GM12864 (cell line): ENCODE measurements at regions not wholly inside any gene's neighbourhood (a gene's known extent, or its start where the extent isn't known, plus 50 kb on each side); places are given as distances from the start of the nearest gene placed in this dataset.

ENCODE experiments used
- DNase-seq: peaks from one replicate; pipeline ENCODE4 v3.0.0-alpha.2; 2011; ENCODE audit warnings: low read depth
- H3K4me3 ChIP-seq: 2 replicates; pipeline ENCODE4 v1.5.1; 2011; ENCODE audit warnings: mild to moderate bottlenecking, low read depth, low read length, control low read depth
- TF ChIP-seq, protein P1 (sequence below): IDR thresholded peaks from 2 replicates; pipeline ENCODE4 v1.5.1; 2011; ENCODE audit warnings: low read depth, mild to moderate bottlenecking, moderate library complexity, low read length, control low read depth, inconsistent platforms; ENCODE audit errors: missing control alignments

GRCh38 chr6:71478834-71479541, 190.4 kb downstream of the OGFRL1 start:
- H3K4me3 ChIP-seq, result no peak overlapping the region
- no peak for DNase-seq
- TF ChIP-seq, protein P1, sequence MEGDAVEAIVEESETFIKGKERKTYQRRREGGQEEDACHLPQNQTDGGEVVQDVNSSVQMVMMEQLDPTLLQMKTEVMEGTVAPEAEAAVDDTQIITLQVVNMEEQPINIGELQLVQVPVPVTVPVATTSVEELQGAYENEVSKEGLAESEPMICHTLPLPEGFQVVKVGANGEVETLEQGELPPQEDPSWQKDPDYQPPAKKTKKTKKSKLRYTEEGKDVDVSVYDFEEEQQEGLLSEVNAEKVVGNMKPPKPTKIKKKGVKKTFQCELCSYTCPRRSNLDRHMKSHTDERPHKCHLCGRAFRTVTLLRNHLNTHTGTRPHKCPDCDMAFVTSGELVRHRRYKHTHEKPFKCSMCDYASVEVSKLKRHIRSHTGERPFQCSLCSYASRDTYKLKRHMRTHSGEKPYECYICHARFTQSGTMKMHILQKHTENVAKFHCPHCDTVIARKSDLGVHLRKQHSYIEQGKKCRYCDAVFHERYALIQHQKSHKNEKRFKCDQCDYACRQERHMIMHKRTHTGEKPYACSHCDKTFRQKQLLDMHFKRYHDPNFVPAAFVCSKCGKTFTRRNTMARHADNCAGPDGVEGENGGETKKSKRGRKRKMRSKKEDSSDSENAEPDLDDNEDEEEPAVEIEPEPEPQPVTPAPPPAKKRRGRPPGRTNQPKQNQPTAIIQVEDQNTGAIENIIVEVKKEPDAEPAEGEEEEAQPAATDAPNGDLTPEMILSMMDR, result no peak

DNA sequence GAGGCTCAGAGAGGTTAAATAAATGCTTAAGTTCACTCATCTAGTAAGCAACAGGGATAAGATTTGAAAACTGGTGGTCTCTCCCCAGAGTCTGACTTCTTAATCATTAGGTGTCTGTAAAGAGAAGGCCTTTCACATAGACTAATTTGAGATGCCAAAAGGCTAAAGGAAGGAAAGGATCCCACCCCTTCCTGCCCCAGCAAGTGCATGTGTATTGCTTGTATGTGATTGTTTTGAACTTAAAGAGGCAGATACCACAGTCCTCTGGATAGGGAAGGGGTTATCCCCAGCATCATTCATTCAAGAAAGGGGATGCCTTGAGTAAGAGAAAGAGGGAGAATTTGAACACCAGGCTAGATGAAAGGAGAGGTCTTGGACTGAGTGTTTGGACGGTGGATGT, 192.0 kb downstream of the OGFRL1 start:
- H3K4me3 ChIP-seq, result no peak overlapping the region
- DNase-seq, result no peak
- TF ChIP-seq, protein P1, result no peak

GRCh38 chr6:71481011-71481410, 192.4 kb downstream of the OGFRL1 start:
- no peak for DNase-seq
- H3K4me3 ChIP-seq, result no peak overlapping the region
- TF ChIP-seq, protein P1, result no peak

GRCh38 chr6:71481801-71482200, 193.2 kb downstream of the OGFRL1 start:
- TF ChIP-seq, protein P1, result no peak
- no peak overlapping the region for H3K4me3 ChIP-seq
- no peak for DNase-seq

DNA sequence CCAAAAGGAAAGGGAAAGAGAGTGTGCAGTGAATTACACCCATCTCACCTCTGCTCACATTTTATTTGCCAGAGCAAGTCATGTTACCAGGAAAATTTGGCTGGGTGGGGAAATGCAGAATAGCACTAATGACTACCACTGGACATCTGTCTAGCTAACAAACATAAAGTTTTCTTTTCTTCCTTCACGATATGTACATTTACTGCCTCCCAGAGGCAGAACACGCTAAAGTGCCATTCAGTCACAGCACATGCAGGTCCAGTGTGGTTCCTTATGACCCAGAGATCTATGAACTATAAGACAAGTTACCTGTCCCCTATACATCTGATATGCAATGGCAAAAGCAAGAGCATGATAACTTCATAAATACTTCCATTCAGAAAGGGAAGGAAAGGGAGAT, 194.1 kb downstream of the OGFRL1 start:
- TF ChIP-seq, protein P1, result no peak

GRCh38 chr6:71486461-71486860, 197.8 kb downstream of the OGFRL1 start:
- no peak overlapping the region for H3K4me3 ChIP-seq
- TF ChIP-seq, protein P1, result no peak
- DNase-seq, result no peak

More for the DNA sequence above, 194.1 kb downstream of the OGFRL1 start:
- DNase-seq, result no peak
- H3K4me3 ChIP-seq, result no peak overlapping the region

- no peak overlapping the region for H3K4me3 ChIP-seq
- TF ChIP-seq, protein P1, result no peak
- DNase-seq, result no peak
Observed at GRCh38 chr6:71488186-71488585, 199.6 kb downstream of the OGFRL1 start.
